ENCODE measurements at regions not wholly inside any gene's neighbourhood (a gene's known extent, or its start where the extent isn't known, plus 50 kb on each side); places are given as distances from the start of the nearest gene placed in this dataset.

DNA sequence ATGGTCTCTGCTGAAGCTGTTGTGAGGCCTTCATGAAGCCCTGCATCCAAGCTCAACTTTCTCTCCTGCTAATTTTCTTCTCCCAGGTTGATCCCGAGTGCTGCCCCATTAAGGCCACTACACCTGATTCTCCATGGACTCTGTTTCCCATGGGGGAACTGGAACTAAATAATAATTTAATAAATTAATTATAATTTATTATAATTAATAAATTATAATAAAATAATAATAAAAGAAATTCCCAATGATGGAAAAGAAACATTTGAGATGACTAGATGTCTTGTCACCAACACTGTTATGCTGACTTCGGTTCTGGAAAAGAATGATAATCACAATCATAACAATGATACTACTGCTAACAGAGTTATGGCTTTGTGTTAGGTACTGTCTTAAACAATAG, 211.2 kb upstream of the ZP4 start:
- no TSS peak for BruUV-seq (replicated peaks)
- CTCF ChIA-PET (ENCODE audit: low intra/inter-chr PET ratio), result no interaction called here
- no peak for TF ChIP-seq RBM39 (optimal IDR thresholded peaks at IDR 0.05; ENCODE audit: low read depth, low read length)
- TF ChIP-seq SMAD2 (IDR thresholded peaks at IDR 0.05; ENCODE audit: low read depth, low read length), result no peak
- TF ChIP-seq NCOA2 (IDR thresholded peaks at IDR 0.05; ENCODE audit: partially characterized antibody in 2 of 2), result no peak
- TF ChIP-seq YBX1 (IDR thresholded peaks at IDR 0.05), result no peak
- no peak for TF ChIP-seq CREBBP (IDR thresholded peaks at IDR 0.05; ENCODE audit: low read depth, low read length)
- TF ChIP-seq SPI1 (IDR thresholded peaks at IDR 0.05; ENCODE audit: borderline replicate concordance, low read depth, low read length), result no peak

DNA sequence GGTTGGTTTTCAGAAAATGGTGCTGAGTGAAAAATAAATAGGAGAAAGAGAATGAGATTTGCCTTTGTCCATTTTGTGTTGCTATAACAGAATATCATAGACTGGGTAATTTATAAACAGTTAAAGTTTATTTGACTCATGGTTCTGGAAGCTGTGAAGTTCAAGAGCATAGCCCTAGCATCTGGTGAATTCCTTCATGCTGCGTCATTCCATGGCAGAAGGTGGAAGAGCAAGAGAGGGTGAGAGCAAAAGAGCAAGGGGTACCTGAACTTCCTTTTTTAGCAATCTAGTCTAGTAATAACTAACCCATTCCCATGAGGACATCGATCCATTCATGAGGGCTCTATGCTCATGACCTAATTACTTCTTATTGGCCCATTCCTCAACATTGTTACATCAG, 209.1 kb upstream of the ZP4 start:
- ATAC-seq (no peak), FAIRE-seq (no peak), DNase-seq (ENCODE audit: extremely low read depth in 1 of 4, low spot score in 3 of 4) (no peak)
- Histone ChIP-seq H3K9ac (ENCODE audit: insufficient read depth in 1 of 2, low read depth in 2 of 2, low read length in 2 of 2) (no peak overlapping the region), H3K79me2 (ENCODE audit: control insufficient read depth, insufficient read depth, low read length) (no peaks in the 10 kb centered on the region), H3K4me1 (replicated peaks in 1 of 2; ENCODE audit: control insufficient read depth in 2 of 2, insufficient read depth in 2 of 2, low read length in 2 of 2) (no peaks in the 10 kb centered on the region), H3K36me3 (ENCODE audit: control insufficient read depth, insufficient read depth, low read length) (no peaks in the 10 kb centered on the region), H3K4me2 (ENCODE audit: insufficient read depth, low read length) (no peak overlapping the region), H2AFZ (ENCODE audit: low read depth, low read length) (no peak overlapping the region), H3K27me3 (ENCODE audit: control insufficient read depth in 2 of 2, insufficient read depth in 2 of 2, low read length in 2 of 2) (no peaks in the 10 kb centered on the region), H3K27ac (ENCODE audit: extremely low read depth, low read depth, low read length) (no peak overlapping the region), H3K9me1 (ENCODE audit: control insufficient read depth, insufficient read depth, low read length) (no peaks in the 10 kb centered on the region), H3K9me3 (replicated peaks; ENCODE audit: control insufficient read depth, insufficient read depth, low read depth, low read length) (0 out of 2 replicates have a peak, but pooled peaks cover 2% of the 10 kb centered on the region), H3K4me3 (no peak overlapping the region), H4K20me1 (replicated peaks; ENCODE audit: control insufficient read depth, insufficient read depth, low read length) (no peaks in the 10 kb centered on the region)
- intact Hi-C loops (cut with micrococcal nuclease) (no loop called here), in situ Hi-C loops (cut with MboI) (no loop called here)
- BruUV-seq (replicated peaks), result no TSS peak
- TF ChIP-seq CBFA2T3 (IDR thresholded peaks at IDR 0.05) (no peak), ZNF41 (CRISPR knock-in tag; conservative IDR thresholded peaks at IDR 0.05) (no peak), ZNF24 (IDR thresholded peaks at IDR 0.05) (no peak), FOXA1 (IDR thresholded peaks at IDR 0.05; ENCODE audit: borderline replicate concordance) (no peak)
- TF ChIP-seq, protein P1, sequence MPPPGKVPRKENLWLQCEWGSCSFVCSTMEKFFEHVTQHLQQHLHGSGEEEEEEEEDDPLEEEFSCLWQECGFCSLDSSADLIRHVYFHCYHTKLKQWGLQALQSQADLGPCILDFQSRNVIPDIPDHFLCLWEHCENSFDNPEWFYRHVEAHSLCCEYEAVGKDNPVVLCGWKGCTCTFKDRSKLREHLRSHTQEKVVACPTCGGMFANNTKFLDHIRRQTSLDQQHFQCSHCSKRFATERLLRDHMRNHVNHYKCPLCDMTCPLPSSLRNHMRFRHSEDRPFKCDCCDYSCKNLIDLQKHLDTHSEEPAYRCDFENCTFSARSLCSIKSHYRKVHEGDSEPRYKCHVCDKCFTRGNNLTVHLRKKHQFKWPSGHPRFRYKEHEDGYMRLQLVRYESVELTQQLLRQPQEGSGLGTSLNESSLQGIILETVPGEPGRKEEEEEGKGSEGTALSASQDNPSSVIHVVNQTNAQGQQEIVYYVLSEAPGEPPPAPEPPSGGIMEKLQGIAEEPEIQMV (tag; conservative IDR thresholded peaks at IDR 0.05; ENCODE audit: low read depth), result no peak
- TF ChIP-seq, protein P2, sequence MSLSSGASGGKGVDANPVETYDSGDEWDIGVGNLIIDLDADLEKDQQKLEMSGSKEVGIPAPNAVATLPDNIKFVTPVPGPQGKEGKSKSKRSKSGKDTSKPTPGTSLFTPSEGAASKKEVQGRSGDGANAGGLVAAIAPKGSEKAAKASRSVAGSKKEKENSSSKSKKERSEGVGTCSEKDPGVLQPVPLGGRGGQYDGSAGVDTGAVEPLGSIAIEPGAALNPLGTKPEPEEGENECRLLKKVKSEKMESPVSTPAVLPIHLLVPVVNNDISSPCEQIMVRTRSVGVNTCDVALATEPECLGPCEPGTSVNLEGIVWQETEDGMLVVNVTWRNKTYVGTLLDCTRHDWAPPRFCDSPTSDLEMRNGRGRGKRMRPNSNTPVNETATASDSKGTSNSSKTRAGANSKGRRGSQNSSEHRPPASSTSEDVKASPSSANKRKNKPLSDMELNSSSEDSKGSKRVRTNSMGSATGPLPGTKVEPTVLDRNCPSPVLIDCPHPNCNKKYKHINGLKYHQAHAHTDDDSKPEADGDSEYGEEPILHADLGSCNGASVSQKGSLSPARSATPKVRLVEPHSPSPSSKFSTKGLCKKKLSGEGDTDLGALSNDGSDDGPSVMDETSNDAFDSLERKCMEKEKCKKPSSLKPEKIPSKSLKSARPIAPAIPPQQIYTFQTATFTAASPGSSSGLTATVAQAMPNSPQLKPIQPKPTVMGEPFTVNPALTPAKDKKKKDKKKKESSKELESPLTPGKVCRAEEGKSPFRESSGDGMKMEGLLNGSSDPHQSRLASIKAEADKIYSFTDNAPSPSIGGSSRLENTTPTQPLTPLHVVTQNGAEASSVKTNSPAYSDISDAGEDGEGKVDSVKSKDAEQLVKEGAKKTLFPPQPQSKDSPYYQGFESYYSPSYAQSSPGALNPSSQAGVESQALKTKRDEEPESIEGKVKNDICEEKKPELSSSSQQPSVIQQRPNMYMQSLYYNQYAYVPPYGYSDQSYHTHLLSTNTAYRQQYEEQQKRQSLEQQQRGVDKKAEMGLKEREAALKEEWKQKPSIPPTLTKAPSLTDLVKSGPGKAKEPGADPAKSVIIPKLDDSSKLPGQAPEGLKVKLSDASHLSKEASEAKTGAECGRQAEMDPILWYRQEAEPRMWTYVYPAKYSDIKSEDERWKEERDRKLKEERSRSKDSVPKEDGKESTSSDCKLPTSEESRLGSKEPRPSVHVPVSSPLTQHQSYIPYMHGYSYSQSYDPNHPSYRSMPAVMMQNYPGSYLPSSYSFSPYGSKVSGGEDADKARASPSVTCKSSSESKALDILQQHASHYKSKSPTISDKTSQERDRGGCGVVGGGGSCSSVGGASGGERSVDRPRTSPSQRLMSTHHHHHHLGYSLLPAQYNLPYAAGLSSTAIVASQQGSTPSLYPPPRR (CRISPR knock-in tag; IDR thresholded peaks at IDR 0.05; ENCODE audit: borderline replicate concordance), result no peak
- CTCF ChIA-PET (ENCODE audit: low intra/inter-chr PET ratio), result no interaction called here
- 0% methylated on average over 2 of the region's 2 CpGs for WGBS (ENCODE audit: insufficient coverage, low coverage, missing lambda C conversion rate)
- POLR2A ChIA-PET, result no interaction called here

More for the DNA sequence above, 211.2 kb upstream of the ZP4 start:
- 0 out of 2 replicates have a peak, but pooled peaks cover 2% of the 10 kb centered on the region for H3K9me3 ChIP-seq (replicated peaks; ENCODE audit: control insufficient read depth, insufficient read depth, low read depth, low read length)
- no peak overlapping the region for H3K4me2 ChIP-seq (ENCODE audit: insufficient read depth, low read length)
- intact Hi-C loops (cut with micrococcal nuclease) (no loop called here), in situ Hi-C loops (cut with MboI) (no loop called here)
- no peak overlapping the region for H2AFZ ChIP-seq (ENCODE audit: low read depth, low read length)
- no peaks in the 10 kb centered on the region for H3K36me3 ChIP-seq (ENCODE audit: control insufficient read depth, insufficient read depth, low read length)
- 0% methylated on average over 2 of the region's 2 CpGs for WGBS (ENCODE audit: insufficient coverage, low coverage, missing lambda C conversion rate)
- no peaks in the 10 kb centered on the region for H3K4me1 ChIP-seq (replicated peaks in 1 of 2; ENCODE audit: control insufficient read depth in 2 of 2, insufficient read depth in 2 of 2, low read length in 2 of 2)
- FAIRE-seq (no peak), DNase-seq (ENCODE audit: extremely low read depth in 1 of 4, low spot score in 3 of 4) (no peak), ATAC-seq (no peak)
- POLR2A ChIA-PET, result no interaction called here
- H3K9ac ChIP-seq (ENCODE audit: insufficient read depth in 1 of 2, low read depth in 2 of 2, low read length in 2 of 2), result no peak overlapping the region
- no peaks in the 10 kb centered on the region for H3K9me1 ChIP-seq (ENCODE audit: control insufficient read depth, insufficient read depth, low read length)
- H3K27me3 ChIP-seq (ENCODE audit: control insufficient read depth in 2 of 2, insufficient read depth in 2 of 2, low read length in 2 of 2), result no peaks in the 10 kb centered on the region
- H3K4me3 ChIP-seq, result no peak overlapping the region
- no peaks in the 10 kb centered on the region for H3K79me2 ChIP-seq (ENCODE audit: control insufficient read depth, insufficient read depth, low read length)
- no peaks in the 10 kb centered on the region for H4K20me1 ChIP-seq (replicated peaks; ENCODE audit: control insufficient read depth, insufficient read depth, low read length)
- no peak overlapping the region for H3K27ac ChIP-seq (ENCODE audit: extremely low read depth, low read depth, low read length)

All from K562 (cell line).